ENCODE measurements at regions not wholly inside any gene's neighbourhood (a gene's known extent, or its start where the extent isn't known, plus 50 kb on each side); places are given as distances from the start of the nearest gene placed in this dataset.

DNA sequence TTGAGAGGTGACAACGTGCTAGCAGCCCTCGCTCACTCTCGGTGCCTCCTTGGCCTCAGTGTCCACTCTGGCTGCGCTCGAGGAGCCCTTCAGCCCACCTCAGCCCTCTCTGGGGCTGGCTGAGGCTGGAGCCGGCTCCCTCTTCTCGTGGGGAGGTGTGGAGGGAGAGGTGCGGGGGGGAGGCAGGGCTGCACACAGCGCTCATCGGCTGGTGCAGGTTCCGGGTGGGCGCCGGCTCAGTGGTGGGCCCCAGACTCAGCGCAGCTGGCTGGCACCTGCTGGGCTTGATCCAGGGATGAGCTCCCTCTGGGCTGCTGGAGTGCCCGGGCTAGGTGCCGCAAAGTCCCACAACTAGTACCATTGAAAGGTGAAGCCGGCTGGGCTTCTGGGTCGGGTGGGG lies 957.8 kb upstream of the GJE1 start:
- DNase-seq (ENCODE audit: low read depth), result no peak
- H3K4me3 ChIP-seq (ENCODE audit: low read length), result no peak overlapping the region
- TF ChIP-seq, protein P1, sequence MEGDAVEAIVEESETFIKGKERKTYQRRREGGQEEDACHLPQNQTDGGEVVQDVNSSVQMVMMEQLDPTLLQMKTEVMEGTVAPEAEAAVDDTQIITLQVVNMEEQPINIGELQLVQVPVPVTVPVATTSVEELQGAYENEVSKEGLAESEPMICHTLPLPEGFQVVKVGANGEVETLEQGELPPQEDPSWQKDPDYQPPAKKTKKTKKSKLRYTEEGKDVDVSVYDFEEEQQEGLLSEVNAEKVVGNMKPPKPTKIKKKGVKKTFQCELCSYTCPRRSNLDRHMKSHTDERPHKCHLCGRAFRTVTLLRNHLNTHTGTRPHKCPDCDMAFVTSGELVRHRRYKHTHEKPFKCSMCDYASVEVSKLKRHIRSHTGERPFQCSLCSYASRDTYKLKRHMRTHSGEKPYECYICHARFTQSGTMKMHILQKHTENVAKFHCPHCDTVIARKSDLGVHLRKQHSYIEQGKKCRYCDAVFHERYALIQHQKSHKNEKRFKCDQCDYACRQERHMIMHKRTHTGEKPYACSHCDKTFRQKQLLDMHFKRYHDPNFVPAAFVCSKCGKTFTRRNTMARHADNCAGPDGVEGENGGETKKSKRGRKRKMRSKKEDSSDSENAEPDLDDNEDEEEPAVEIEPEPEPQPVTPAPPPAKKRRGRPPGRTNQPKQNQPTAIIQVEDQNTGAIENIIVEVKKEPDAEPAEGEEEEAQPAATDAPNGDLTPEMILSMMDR (conservative IDR thresholded peaks at IDR 0.05; ENCODE audit: low read depth, low read length), result no peak

DNA sequence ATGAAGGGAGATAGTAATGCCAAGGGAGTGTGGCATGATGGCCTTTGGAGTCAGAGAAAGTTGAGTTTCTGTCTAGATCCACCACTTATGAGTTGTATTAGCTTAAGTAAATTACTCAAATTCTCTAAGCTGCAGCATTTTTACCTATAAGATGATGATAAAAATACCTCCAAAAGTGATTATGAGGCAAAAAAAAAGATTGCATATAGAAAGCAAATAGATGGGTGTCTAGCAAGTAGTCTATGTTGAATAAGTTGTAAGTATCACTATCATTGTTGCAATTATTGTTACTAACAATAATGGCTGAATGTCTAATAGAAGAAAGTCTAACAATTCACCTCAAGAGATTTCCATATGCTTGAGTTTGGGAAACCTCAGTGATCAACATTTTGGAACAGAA lies 959.2 kb upstream of the GJE1 start:
- H3K4me3 ChIP-seq (ENCODE audit: low read length), result no peak overlapping the region
- no peak for DNase-seq (ENCODE audit: low read depth)
- TF ChIP-seq, protein P1 (conservative IDR thresholded peaks at IDR 0.05; ENCODE audit: low read depth, low read length), result no peak

DNA sequence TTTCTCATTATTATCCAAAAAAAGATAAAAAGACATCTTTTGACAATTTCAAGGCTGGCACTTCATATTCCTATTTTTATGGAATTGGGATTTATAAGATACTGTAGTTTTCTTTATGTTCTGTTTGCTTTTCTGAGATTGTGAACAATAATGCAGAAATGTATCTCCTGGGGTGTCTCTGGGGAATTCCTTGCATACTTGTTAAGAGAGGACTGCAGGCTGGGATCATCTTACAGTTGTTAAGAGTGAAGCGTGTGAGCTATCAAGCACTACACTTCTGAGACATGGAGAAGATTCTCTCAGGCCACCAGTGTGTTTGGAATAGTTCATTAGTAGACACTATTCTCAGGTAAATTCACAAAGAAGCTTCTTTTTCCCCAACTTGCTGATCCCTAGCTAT lies 963.3 kb upstream of the GJE1 start:
- DNase-seq (ENCODE audit: low read depth), result no peak
- no peak overlapping the region for H3K4me3 ChIP-seq (ENCODE audit: low read length)
- TF ChIP-seq, protein P1 (conservative IDR thresholded peaks at IDR 0.05; ENCODE audit: low read depth, low read length), result no peak

DNA sequence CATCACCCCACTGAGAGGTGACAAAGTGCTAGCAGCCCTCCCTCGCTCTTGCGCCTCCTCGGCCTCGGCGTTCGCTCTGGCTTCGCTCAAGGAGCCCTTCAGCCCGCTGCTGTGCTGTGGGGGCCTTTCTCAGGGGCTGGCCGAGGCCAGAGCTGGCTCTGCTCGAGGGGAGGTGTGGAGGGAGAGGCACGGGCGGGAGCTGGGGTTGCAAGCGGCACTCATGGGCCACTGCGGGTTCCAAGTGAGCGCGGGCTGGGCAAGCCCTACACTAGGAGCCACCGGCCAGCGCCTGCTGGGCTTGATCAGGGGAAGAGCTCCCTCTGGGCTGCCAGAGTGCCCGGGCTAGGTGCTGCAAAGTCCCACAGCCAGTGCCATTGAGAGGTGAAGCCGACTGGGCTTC lies 964.8 kb upstream of the GJE1 start:
- no peak for DNase-seq (ENCODE audit: low read depth)
- TF ChIP-seq, protein P1 (conservative IDR thresholded peaks at IDR 0.05; ENCODE audit: low read depth, low read length), result no peak
- H3K4me3 ChIP-seq (ENCODE audit: low read length), result no peak overlapping the region

DNA sequence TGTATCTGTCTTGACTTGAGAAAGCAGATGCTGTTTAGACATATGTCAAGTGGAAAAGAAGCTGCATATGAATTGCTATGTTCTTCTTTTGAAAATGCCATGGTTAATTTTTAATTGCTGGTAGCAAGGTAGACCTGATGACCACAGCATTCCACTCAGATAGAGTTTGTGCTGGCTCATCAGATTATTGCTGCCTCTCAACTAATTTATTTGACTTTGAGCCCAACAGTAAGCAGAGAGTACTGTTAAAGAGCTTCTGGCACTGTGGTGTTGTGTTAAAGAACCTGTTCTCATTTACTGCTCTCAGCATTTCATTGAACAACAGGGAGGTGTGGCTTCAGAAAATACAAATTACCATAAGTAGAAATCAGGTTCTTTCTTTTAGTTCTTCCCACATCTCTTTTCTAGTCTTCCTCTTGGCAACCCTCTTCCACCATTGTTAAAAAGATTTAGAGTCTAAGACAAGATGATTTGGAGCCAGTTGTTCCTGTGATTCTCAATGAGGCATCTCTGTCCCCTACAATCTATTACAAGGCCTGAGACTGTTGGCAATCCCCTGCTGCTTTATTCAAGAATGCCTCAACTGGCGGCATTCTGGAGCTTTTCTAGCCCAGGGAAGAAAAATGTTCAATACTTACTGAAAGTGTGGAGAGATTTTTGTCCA lies 967.6 kb upstream of the GJE1 start:
- TF ChIP-seq, protein P1 (conservative IDR thresholded peaks at IDR 0.05; ENCODE audit: low read depth, low read length), result no peak
- H3K4me3 ChIP-seq (ENCODE audit: low read length), result no peak overlapping the region
- peak; percentile 7 for DNase-seq (ENCODE audit: low read depth)

DNA sequence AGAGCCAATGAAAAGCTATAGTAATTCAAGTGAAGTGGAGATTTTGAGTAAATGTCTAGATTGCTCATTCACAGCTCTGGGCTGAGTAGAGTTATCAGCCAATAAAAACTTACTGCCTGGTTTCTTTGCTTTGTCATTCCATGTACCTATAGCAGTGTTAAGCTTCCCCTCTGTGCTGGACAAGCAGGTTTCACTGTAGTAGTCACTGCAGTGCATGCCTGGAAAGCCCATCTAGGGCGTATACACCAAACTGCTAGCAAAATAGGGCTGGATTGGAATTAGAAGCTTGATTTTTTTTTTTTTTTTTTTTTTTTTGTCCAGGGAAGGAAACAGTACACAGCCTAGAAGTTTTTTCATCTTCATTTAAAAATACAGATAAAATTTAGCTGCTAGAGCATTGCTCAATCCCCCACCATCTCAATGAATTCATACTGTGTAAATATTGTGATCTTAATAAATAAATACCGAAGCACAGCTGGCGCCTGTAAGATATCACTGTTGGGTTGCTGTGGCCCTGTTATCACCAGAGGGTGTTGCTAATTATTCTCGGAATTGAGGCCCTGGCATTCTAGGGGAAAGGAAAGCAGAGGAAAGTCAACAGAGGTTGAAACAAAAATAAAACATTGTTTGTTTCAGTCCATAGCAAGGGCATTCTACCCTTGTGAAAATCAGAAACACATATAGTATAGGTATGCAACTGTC lies 968.5 kb upstream of the GJE1 start:
- DNase-seq (ENCODE audit: low read depth), result no peak
- TF ChIP-seq, protein P1 (conservative IDR thresholded peaks at IDR 0.05; ENCODE audit: low read depth, low read length), result no peak
- H3K4me3 ChIP-seq (ENCODE audit: low read length), result no peak overlapping the region

DNA sequence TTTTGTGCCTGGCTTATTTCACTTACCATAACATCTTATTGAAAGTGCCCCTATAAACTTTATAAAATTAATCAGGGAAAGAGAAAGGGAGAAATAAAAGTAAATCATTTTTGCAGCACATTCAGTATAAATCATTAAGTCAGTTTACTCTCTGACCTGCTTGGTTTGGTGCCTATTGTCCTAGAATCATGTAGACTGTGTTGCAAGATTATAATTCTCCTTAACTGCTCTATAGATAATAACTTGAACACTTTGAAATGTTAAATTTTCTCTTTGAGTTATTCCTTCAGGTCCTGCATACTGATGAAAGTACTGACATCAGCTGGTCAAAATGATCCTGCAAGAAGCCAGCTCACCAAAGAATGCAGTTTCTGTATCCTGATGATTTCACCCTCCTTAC lies 969.6 kb upstream of the GJE1 start:
- DNase-seq (ENCODE audit: low read depth), result no peak
- H3K4me3 ChIP-seq (ENCODE audit: low read length), result no peak overlapping the region
- TF ChIP-seq, protein P1 (conservative IDR thresholded peaks at IDR 0.05; ENCODE audit: low read depth, low read length), result no peak
